HL-60/S4 treated with retinoic acid at 250 ng/mL for 4 days and 3 days (cell line): ENCODE measurements at regions not wholly inside any gene's neighbourhood (a gene's known extent, or its start where the extent isn't known, plus 50 kb on each side); places are given as distances from the start of the nearest gene placed in this dataset.
"Not testable (repeated sequence)": the region's sequence is repeated elsewhere in the genome, so short reads cannot be mapped to it uniquely, and the experiment has no call there.

Experiments used
- in situ Hi-C: fragments of 300-500 bp; cut with MboI; formaldehyde crosslinking; loops from 2 replicates; pipeline ENCODE4 v1.7.0; 2022; ENCODE audit warnings: low sequenced_read_pairs

- in situ Hi-C loops, result no loop called here
Measured at GRCh38 chr12:46578190-46578982, 205.8 kb upstream of the SLC38A2 start.

- in situ Hi-C loops, result no loop called here
Measured at GRCh38 chr12:46577063-46577776, 204.6 kb upstream of the SLC38A2 start.

GRCh38 chr12:46574847-46575246, 202.3 kb upstream of the SLC38A2 start:
- in situ Hi-C loops, result no loop called here

- in situ Hi-C loops, result no loop called here
Measured at GRCh38 chr12:46573347-46573658, 200.7 kb upstream of the SLC38A2 start.

- in situ Hi-C loops, result no loop called here
Measured at GRCh38 chr12:46572644-46573346, 200.2 kb upstream of the SLC38A2 start.

GRCh38 chr12:46571608-46572007, 199.0 kb upstream of the SLC38A2 start:
- in situ Hi-C loops, result no loop called here

GRCh38 chr12:46569826-46570439, 197.4 kb upstream of the SLC38A2 start:
- in situ Hi-C loops, result no loop called here

- in situ Hi-C loops, result no loop called here
Measured at GRCh38 chr12:46567667-46568066, 195.1 kb upstream of the SLC38A2 start.

- in situ Hi-C loops, result no loop called here
Measured at GRCh38 chr12:46562625-46563225, 190.2 kb upstream of the SLC38A2 start.

- in situ Hi-C loops, result not testable (repeated sequence)
Measured at GRCh38 chr12:46561769-46562624, 189.4 kb upstream of the SLC38A2 start.

GRCh38 chr12:46560874-46561273, 188.3 kb upstream of the SLC38A2 start:
- in situ Hi-C loops, result no loop called here

GRCh38 chr12:46560089-46560488, 187.5 kb upstream of the SLC38A2 start:
- in situ Hi-C loops, result no loop called here

- in situ Hi-C loops, result no loop called here
Measured at GRCh38 chr12:46559311-46559710, 186.7 kb upstream of the SLC38A2 start.

- in situ Hi-C loops, result no loop called here
Measured at GRCh38 chr12:46558677-46559076, 186.1 kb upstream of the SLC38A2 start.

GRCh38 chr12:46557539-46558373, 185.2 kb upstream of the SLC38A2 start:
- in situ Hi-C loops, result no loop called here

- in situ Hi-C loops, result no loop called here
Measured at GRCh38 chr12:46556819-46557524, 184.4 kb upstream of the SLC38A2 start.

GRCh38 chr12:46556105-46556559, 183.6 kb upstream of the SLC38A2 start:
- in situ Hi-C loops, result no loop called here

- in situ Hi-C loops, result no loop called here
Measured at GRCh38 chr12:46555406-46555852, 182.9 kb upstream of the SLC38A2 start.
